CD4-positive, alpha-beta T cell treated with Interleukin-2 at 100 ng/mL for 4 hours (primary cell): ENCODE measurements at regions not wholly inside any gene's neighbourhood (a gene's known extent, or its start where the extent isn't known, plus 50 kb on each side); places are given as distances from the start of the nearest gene placed in this dataset.
"Not testable (repeated sequence)": the region's sequence is repeated elsewhere in the genome, so short reads cannot be mapped to it uniquely, and the experiment has no call there.

Experiments used
- DNase-seq: peaks from one replicate; pipeline ENCODE4 v3.0.0-alpha.2; 2020; ENCODE audit warnings: low spot score

DNA sequence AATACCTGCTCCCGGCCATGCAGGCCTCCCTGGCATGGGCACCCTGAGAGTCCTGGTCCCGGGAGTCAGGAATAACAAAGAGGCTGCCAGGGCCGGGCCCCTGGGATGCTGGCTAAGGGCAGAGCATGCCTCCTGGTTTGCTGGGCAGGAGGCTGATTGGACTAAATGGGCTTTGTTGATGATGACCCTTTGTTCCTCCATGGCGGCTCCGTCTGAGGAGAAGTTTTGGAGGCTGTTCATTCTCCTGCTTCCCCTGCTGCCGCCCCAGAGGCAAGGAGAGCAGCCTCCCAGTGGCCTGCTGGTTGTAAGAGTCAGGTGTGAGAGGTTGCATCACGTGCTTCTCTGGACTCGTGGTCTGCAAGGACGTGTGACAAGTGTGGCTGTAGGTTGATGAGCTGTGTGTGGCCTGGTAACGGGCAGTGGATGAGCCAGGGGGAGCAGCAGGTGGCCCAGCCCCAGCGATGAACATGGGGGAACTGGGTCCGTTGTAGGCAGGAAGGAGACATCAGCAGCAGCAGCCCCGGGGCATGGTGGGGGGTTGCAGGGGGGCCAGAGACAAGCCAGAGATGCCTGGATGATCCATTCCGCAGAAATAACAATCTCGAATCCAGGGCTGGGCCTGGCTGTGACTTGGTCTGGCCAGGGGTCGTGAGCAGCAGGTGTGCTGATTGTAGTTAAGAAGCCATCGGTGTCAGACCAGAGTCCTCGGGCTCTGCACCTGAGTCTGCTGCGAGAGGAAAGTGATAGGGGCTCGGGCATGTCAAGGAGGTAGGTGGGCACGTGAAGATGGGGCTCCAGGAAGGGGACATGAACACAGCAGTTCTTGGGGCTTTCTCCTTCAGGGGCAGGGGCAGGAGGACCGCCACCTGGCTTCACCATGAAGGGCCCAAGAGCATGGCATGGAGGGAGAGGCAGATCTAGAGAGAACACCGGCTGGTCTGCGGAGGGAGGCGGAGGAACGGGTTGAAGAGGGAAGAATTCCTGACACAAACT is 101.4 kb downstream of the TNFRSF13B start:
- no peak for DNase-seq

DNA sequence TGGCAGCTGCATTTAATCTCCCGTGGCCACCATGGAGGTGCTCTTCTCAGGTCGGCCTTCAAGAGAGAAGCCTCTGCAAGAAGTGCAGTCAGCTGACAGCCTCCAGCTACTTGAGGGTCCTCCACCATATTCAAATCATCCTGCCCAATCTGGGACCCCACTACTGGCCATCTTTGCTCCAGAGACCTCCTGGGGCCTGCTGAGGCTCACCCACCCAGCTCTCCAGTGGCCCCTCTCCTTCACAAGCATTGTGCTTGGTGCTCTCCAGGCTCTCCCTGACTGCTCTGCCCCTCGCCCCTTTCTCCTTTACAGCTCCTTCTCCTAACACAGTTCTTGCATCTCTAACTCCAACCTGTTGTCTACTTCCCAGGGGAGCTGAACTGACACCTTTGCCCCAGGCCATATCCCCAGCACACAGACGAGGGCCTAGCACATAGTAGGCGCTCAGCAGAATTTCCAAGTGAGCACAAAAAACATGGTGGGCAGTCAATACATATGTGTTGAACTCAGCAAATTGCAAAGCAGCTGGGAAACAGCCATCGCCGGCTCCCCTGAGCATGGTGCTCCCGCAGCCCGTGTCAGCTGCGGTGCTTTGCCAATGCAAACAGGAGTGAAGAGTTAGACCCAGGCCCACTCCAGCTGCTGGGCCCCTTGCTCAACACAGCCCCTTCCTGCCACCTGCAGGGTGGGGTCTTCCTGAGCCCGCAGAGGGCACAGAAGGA is 102.2 kb downstream of the TNFRSF13B start:
- not testable (repeated sequence) for DNase-seq

DNA sequence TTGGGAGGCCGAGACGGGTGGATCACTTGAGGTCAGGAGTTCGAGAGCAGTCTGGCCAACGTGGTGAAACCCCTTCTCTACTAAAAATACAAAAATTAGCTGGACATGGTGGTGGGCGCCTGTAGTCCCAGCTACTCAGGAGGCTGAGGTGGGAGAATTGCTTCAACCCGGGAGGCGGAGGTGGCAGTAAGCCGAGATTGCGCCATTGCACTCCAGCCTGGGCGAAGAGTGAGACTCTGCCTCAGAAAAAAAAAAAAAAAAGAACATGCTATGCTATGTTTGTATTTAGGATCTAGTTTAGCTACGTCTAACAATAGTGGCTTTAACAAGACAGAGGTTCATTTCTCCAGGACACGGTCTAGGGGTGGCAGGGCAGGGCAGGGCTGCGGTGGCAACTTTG is 103.3 kb downstream of the TNFRSF13B start:
- DNase-seq = not testable (repeated sequence)

DNA sequence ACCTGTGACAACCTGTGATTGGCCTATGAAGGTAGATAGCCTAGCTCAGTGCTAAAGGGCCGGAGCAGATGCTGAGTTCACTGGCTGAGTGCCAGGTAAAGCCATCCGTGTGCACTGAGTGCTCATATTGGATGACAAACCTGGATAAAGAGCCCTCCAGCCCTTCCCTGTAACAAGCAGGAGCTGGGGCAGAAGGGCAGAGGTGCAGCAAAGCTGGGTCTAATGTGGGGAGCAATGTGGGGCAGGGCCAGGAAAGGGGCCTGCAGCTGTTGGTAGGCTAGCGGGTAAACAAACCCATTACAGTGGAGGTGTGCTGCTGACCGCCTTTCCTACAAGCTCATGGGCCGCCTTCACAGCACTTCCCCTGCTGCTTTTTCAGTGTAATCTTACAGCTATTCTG is 104.4 kb downstream of the TNFRSF13B start:
- DNase-seq = not testable (repeated sequence)

DNA sequence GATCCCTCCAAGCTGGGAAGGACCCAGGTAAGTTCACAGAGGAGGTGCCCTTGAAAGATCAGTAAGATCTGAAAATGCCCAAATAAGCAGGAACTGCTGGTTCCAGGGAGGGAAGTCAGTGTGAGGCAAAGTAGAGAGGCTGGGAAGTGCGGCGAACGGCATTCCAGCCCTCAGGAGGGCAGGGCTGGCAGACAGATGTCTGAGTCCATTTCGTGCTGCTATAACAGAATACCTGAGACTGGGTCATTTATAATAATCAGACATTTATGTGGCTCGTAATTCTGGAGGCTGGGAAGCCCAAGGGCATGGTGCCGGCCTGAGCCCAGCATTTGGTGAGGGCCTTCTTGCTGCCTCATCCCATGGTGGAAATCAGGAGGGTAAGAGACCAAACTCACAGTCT is 105.1 kb downstream of the TNFRSF13B start:
- not testable (repeated sequence) for DNase-seq

DNA sequence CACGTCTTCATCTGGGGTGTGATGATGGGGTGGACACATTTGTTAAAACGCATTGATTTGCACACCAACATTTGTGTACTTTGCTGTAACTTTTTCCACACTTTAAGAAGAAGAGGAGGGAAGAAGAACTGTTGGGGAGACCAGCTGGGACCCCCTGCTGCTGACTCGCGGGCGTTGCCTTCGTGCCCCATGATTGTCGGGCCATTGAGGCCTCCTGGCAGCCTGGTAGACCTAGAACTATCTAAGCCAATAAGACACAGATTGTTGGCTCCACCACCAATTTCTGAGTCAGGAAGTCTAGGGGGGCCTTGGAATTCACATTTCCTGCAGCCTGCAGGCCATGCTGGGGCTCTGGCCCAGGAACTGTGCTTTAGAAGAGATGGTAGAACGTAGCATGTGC is 105.5 kb downstream of the TNFRSF13B start:
- no peak for DNase-seq

DNA sequence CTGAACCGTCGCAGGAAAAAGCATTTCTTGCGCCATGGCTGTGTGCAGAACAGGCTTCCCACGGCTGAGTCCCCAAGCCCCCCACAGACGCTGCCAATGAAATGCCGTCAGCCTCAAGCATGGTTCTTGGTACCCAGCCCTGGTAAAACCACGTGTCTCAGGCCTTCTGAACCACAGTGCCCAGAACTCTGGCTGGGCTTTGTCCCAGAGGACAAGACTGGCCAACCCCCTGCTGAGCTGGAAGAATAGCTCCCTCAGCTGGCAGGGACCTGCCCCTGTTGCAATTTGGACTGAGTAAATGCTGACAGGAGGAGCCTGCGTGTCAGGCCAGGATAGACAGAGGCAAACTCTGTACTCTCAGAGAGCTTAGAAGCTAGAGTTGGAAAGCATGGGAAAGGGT is 106.2 kb downstream of the TNFRSF13B start:
- not testable (repeated sequence) for DNase-seq

DNA sequence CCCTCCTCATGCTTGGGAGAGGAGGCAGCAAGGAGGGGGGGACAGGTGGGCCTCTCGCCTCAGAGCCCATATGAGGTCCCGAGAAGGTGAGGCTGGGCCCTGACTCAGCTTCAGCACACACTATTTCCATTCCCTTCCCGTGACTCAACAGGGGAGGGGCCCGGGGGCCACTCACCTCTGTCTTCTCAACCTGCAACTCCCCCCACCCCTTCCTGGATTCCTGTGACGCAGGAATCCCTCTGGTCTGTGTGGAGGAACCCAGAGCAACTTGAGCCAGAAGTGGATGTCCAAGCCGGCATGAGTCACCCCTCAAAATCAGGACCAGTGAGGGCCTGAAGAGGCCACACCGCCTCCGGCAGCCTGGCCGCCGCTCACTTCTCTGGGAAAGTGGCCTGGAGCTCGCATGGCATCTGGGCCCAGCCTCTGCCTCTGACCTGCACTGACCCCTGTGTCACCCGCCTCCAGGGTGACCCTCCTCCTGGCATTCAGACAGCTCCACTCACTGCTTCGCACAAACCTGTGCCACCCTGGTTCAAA is 106.8 kb downstream of the TNFRSF13B start:
- not testable (repeated sequence) for DNase-seq

DNA sequence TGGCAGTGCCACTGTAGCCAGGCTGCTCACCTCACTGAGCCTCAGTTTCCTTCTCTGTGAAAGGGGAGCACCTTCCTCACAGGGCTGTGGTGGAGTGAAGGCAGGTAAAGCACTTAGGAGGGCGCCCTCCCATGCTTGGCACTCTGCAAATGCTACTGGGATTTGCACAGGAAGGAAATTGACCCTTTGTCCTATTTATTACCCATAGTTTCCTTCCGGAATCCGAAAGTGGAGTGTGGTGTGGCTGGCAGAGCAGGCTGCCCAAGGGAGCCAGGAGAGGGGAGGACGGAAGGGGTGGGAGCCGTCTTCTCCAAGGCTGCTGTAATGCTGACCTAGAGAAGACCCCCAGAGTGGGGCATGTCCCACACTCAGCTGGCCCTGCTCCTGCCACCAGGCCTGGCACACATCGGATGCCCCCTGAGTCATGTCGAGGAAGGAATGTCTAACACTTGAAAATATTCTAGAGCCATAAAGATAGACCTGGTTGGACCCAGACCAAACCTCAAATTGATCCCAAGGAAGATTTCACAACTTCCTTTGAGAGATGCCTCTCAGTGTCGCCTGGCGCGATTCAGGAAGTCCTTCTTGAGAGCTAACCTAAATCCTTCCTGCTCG is 107.3 kb downstream of the TNFRSF13B start:
- DNase-seq = not testable (repeated sequence)

DNA sequence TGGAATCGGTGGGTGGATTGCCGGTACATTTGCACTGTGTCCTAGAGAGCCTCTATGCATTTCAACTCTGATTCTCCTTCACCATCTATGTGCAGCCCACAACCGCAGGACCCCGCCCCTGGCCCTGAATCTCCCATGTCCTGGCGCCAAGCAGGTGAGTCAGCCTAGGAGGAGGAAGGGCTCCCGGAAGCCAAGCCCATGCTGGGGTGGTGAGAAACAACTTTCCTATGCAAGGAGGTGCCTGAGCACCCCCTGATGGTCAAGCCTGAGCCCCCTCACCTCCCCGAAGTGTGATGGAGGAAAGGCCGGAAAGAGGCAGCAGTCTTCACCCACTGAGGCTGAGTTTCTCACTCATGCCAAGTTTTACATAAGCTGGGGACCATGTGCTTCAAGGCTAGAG is 110.8 kb downstream of the TNFRSF13B start:
- not testable (repeated sequence) for DNase-seq

DNA sequence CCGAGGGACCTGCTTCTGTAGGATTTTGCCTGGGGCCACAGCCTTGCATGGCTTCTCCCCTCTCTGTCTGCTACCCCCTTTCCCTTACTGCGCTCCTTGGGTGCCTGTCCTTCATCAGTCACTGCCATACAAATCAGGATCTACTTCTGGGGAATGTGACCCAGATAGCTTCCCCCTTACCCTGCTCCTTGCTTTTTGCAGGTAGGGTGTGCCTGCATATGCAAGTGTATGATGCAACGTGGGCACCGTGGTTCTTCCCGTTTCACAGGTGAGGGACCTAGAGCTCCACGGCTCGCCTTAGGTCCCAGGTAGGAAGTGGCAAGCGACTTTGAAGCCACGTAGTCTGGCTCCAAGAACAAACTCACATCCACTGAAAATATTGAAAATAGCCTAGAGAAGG is 111.5 kb downstream of the TNFRSF13B start:
- DNase-seq = not testable (repeated sequence)

DNA sequence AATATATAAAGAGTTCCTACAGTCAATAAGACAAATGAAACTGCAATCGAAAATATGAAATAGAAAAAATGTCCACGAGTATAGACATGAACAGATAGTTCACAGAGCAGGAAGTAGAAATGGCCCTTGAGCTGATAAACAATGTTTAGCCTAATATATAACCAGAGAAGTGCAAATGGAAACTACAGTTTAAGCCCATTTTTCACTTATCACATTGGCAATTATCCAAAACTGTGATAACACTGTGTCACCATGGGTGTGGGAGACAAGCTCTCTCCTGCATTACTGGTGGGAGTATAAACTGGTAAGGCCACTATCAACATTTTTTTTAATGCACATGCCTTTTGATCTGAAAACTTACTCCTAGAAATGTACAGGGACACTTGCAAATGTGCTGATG is 112.4 kb downstream of the TNFRSF13B start:
- DNase-seq = not testable (repeated sequence)

DNA sequence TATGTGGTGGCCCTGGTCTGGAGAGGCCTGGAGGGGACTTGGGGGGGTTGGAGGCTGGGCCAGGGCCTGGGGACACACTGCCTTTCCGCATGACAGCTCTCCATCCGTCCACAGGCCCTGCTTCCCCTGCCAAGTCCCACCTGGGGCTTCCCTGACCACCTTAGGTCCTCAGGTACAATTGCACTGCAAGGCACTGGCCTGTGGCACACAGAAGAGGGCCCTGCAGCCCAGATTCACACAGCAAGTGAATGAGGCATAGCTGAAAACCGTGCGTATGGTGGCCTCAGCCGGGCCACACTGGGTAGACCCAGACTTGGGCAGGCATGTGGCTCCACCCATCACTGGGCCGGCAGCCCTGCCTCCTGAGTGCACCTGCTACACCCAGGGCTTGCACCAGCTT is 114.2 kb downstream of the TNFRSF13B start:
- DNase-seq = not testable (repeated sequence)

DNA sequence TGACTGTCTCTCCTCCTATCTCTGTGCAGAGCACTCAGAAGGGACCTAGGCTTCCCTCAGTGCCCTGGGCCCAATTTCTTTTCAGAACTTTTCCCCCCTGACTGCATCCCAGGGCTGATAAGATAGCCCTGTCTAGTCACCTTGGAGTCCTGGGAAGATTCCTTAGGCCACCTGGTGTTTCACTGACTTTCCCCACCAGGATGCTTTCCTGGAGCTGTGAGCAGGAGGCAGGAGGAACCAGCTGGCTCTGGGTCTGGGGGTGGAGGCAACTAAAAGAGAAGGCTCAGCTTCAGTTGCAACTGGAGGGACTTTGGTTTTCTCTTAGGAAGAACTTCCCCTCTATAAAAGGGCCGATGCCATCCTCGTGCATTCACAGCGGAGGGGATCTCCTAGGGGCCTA is 115.1 kb downstream of the TNFRSF13B start:
- not testable (repeated sequence) for DNase-seq

DNA sequence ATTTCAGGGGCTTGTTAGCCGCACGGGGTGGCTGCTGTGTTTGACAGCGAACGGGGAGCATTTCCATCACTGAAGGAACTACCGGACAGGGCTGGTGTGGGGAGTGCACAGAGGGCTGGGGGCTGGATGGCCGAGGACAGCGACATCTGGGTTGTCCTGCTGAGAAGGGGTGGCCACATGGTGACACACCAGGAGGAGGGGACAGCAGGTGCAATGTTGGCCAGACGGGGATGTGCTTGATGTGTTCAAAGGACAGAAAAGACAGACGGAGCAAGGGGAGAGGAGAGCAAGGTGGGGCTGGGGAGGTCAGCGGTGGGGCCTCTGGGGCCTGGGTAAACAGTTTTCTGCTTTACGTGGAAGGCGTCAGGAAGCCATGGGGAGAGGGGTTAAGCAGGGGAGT is 115.7 kb downstream of the TNFRSF13B start:
- DNase-seq = not testable (repeated sequence)

DNA sequence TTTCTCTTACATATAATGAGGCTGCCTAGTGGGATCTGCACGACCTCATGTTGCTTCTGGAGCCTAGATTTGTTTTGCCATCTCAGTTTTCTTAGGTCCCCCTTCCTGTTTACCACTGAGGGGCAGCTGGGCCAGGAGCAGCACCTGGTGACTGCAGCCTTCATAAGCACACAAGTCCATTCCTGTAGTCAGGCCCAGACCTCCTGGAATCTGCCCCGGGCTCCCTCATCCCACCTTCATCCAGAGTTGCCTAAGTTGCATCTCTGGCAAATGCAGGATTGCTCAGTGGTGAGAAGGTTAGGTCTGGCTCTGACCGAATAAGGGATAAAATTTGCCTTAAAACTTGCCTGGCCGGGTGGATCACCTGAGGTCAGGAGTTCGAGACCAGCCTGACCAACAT is 117.3 kb downstream of the TNFRSF13B start:
- DNase-seq = not testable (repeated sequence)

DNA sequence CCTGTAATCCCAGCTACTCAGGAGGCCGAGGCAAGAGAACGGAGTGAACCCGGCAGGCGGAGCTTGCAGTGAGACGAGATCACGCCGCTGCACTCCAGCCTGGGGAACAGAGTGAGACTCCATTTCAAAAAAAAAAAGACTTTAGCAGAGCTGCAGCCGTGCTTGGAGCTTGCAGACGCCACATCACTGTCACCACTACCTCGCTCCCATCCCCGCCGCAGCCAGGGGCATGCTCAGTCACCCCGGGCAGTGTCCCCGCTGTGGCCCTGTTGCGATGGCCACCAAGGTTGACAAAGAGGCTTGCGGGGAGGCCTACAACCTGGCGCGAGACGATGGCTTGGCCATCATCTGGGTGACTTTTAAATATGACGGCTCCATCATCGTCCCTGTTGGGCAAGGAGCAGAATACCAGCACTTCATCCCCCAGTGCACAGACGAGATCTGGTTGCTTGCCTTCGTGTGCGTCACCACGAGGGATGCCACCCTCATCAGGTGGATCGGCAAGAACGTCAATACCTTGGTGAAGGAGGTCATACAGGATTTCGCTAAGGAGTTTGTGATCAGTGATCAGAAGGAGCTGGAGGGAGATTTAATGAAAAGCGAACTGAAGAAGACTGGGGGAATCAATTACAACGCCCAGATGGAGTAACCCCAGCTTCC is 118.1 kb downstream of the TNFRSF13B start:
- DNase-seq = no peak

DNA sequence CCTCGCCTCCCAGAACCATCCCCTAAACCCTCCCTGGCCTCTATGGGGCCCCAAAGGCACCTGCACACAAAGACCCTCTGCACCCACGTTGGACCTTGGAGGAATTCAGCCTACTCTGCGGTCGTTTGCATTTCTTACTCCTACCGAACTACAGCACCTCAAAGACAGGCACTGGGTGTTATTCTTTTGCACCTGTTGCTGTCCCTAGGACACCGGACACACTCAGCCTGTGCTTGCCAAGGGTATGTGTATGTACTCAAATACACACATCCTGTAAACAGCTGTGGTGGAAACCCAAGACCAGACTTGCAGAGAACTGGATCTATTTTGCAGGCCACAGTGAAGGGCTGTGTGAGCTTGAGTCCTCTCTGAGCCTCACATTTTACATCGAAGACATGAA is 122.1 kb downstream of the TNFRSF13B start:
- not testable (repeated sequence) for DNase-seq

DNA sequence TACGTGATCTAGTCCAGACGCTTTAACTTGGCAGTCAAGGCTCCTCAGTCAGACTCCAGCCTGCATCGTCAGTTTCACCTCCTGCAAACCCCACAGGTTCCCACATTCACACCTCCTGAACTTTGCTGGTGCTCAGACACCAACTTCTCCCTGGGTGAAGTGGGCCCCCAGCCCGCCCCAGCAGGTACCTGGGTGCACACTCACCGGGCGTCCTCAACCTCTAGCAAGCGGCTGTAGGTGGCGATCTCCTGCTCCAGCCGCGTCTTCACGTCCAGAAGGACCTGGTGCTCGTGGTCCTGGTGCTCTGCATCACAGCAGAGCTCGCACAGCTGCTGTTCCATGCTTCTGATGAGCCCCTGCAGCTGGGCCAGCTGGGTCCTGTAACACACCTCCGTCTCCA is 122.9 kb downstream of the TNFRSF13B start:
- DNase-seq = not testable (repeated sequence)

DNA sequence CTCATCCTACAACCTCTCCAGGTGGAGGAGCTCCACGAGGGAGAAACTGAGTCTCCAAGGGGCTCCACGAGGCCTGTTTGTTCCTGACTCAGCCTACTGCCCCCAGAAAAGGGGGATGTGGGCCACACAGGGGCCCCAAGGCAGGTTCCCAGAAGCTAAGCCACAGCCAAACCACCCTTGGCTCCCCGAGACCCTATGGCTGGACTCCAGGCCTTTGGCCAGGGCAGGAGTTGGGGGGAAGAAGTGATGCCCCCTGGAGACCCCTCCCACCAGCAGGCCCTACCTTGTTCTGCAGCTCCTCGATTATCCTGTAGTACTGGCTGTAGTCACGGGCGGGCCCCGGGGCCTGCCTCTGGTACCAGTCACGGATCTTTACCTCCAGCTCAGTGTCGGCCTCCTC is 126.8 kb downstream of the TNFRSF13B start:
- not testable (repeated sequence) for DNase-seq

DNA sequence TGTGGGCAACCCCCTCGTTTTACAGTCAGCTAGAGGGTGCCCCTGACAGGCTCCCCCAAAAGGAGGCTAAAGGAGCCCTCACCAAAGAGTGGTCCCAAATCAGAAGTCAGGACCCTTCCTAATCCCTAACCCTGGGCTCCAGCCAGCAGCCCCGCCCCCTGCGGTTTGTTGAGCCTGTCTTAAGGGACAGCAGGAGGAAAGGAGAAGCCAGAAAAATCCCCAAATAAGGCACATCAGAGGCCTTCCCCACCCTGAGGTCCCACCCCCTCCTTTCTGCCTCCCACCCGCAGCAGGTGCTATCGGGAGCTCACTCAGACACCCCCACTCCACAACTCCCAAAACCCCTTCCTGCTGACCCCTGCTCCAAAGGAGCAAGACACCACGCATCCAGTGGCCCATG is 127.2 kb downstream of the TNFRSF13B start:
- not testable (repeated sequence) for DNase-seq

DNA sequence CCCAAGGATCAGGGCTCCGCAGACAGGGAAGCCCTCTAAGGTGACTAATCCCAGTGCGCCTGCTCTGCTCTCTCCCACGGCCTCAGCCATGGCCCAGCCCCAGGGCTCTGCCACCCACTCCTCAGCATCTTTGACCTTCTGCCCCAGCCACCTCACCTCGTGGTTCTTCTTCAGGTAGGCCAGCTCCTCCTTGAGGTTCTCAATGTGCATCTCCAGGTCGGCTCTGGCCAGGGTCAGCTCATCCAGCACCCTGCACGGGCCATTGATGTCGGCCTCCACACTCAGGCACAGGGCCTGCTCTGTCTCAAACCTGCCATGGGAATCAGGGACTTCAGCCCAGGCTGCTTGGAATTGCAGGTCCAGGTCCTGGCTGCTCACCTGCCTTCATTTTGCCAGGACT is 128.4 kb downstream of the TNFRSF13B start:
- not testable (repeated sequence) for DNase-seq
